Psoas muscle (tissue), 7 donors: ENCODE measurements at regions not wholly inside any gene's neighbourhood (a gene's known extent, or its start where the extent isn't known, plus 50 kb on each side); places are given as distances from the start of the nearest gene placed in this dataset.

Experiments
- ATAC-seq, 4 donors: fragments of 200-7000 bp; cut with Tn5 transposase; one replicate each; pipeline ENCODE4 v1.9.1; 2020; ENCODE audit warnings: moderate library complexity in 3 of 4, mild to moderate bottlenecking in 2 of 4
- DNase-seq, 2 donors: peaks; one replicate each; pipeline ENCODE4 v3.0.0-alpha.2; 2020
- H3K27ac ChIP-seq: fragments of 200-600 bp; one replicate; pipeline ENCODE4 v1.8.0; 2022
- H3K27me3 ChIP-seq, 3 donors: fragments of 200-600 bp in 1 of 3; one replicate each; pipeline versions ENCODE4 v1.6.1 to v1.8.0; 2013 to 2022; ENCODE audit warnings: low read length in 2 of 3, mild to moderate bottlenecking in 2 of 3, moderate library complexity in 1 of 3; ENCODE audit not compliant: insufficient read depth in 3 of 3
- H3K36me3 ChIP-seq, 2 donors: fragments of 200-600 bp in 1 of 2; one replicate each; pipeline versions ENCODE4 v1.6.1 to v1.8.0; 2013 to 2022; ENCODE audit warnings: low read depth in 1 of 2, mild to moderate bottlenecking in 1 of 2, moderate library complexity in 1 of 2; ENCODE audit not compliant: insufficient read depth in 1 of 2
- H3K4me1 ChIP-seq: fragments of 200-600 bp; one replicate; pipeline ENCODE4 v1.8.0; 2022
- H3K4me3 ChIP-seq: fragments of 200-600 bp; one replicate; pipeline ENCODE4 v1.8.0; 2022; ENCODE audit warnings: mild to moderate bottlenecking
- H3K9me3 ChIP-seq: fragments of 200-600 bp; one replicate; pipeline ENCODE4 v1.8.0; 2022
- WGBS, 3 donors: extraction: QIAGEN DNeasy Blood & Tissue Kit; methylation state at CpG; one replicate each; pipeline versions ENCODE4 v1.1.6 to v1.1.7; 2013; 5-methylcytosine and 5-hydroxymethylcytosine counted together
- intact Hi-C, 2 donors: fragments of 100-400 bp; cut with DNase I; formaldehyde crosslinking; loops; one replicate each; pipeline versions ENCODE4 v1.11.0 to v1.14.2; 2022
- TF ChIP-seq, protein P1 (sequence below): fragments of 200-600 bp; IDR thresholded peaks from one replicate; pipeline ENCODE4 v1.8.0; 2022; ENCODE audit warnings: antibody characterized with exemption
- donor health status: healthy with polysubstance abuse.
- donor health status: DM: no; HTN: no; CAD: no; lungs with moderate emphysema.
- donor health status: Bipolar disorder and iron deficiency.
- donor health status: healthy.
- donor health status: DM: yes; HTN: yes; CAD: no.
- donor health status: DM: no; HTN: no; CAD: no.
- donor health status: DM: yes; HTN: yes; CAD: no.

- no peak for ATAC-seq
- Histone ChIP-seq H3K36me3 (no peaks in the 10 kb centered on the region), H3K27me3 (no peaks in the 10 kb centered on the region), H3K27ac (no peak overlapping the region), H3K4me3 (no peak overlapping the region), H3K4me1 (no peaks in the 10 kb centered on the region), H3K9me3 (no peaks in the 10 kb centered on the region)
- 61 to 72% (median 62%) methylated on average over 3 of the region's 3 CpGs for WGBS, 3 donors
- intact Hi-C loops = no loop called here
- TF ChIP-seq, protein P1, sequence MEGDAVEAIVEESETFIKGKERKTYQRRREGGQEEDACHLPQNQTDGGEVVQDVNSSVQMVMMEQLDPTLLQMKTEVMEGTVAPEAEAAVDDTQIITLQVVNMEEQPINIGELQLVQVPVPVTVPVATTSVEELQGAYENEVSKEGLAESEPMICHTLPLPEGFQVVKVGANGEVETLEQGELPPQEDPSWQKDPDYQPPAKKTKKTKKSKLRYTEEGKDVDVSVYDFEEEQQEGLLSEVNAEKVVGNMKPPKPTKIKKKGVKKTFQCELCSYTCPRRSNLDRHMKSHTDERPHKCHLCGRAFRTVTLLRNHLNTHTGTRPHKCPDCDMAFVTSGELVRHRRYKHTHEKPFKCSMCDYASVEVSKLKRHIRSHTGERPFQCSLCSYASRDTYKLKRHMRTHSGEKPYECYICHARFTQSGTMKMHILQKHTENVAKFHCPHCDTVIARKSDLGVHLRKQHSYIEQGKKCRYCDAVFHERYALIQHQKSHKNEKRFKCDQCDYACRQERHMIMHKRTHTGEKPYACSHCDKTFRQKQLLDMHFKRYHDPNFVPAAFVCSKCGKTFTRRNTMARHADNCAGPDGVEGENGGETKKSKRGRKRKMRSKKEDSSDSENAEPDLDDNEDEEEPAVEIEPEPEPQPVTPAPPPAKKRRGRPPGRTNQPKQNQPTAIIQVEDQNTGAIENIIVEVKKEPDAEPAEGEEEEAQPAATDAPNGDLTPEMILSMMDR = no peak
- DNase-seq = no peak
Measured at GRCh38 chr3:5675319-5675718, 487.8 kb downstream of the EDEM1 start.

DNA sequence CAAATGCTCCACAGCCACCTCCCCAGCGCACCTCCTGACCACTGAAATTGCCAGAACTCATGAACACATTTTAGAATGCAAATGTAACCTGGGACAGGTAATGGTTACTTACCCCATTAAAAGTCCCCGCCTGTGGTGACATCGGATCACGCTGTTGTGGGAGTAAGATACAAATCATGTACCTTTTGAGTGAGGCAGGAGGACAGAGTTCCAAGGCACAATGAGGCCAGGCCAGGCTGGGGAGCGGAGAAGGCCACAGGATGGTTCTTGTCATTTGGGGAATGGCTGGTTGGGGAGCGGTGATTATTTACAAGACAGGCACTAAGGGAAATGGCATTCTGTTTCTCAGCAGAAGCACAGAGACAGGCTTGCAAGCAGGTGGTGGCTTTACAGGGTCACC is 490.0 kb downstream of the EDEM1 start:
- H3K36me3 ChIP-seq = no peaks in the 10 kb centered on the region
- no peak overlapping the region for H3K27ac ChIP-seq

DNA sequence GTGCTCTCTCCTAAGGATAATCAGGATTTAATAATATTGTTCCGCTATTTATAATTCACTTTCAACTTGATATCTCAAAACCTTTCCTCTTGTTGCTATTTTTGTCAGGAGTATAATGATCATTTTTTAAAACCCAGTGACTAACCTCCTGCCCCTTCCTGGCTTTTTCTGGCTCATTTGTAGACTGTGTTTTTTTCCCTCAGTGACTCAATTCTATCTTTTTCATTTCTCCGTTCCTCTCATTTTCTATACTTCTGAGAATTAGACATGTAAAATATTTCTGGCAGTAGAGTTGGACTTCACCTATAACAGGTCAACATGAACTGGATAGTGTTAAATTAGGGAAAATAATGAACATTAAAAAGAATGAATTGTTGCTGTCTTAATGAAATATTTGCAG is 490.7 kb downstream of the EDEM1 start:
- intact Hi-C loops = no loop called here
- TF ChIP-seq, protein P1 = no peak

More for the DNA sequence above, 490.0 kb downstream of the EDEM1 start:
- DNase-seq (no peak), ATAC-seq (no peak)
- Histone ChIP-seq H3K4me1 (no peaks in the 10 kb centered on the region), H3K4me3 (no peak overlapping the region), H3K9me3 (no peaks in the 10 kb centered on the region), H3K27me3 (no peaks in the 10 kb centered on the region)
- intact Hi-C loops = no loop called here
- 51 to 68% (median 62%) methylated on average over 6 of the region's 6 CpGs for WGBS, 3 donors
- TF ChIP-seq, protein P1 = no peak

GRCh38 chr3:5678844-5679243 is 491.3 kb downstream of the EDEM1 start:
- Histone ChIP-seq H3K27ac (no peak overlapping the region), H3K4me3 (no peak overlapping the region), H3K4me1 (no peaks in the 10 kb centered on the region), H3K9me3 (no peaks in the 10 kb centered on the region), H3K36me3 (no peaks in the 10 kb centered on the region), H3K27me3 (no peaks in the 10 kb centered on the region)
- DNase-seq (no peak), ATAC-seq (no peak)
- 84 to 91% (median 88%) methylated on average over 5 of the region's 5 CpGs for WGBS, 3 donors
- TF ChIP-seq, protein P1 = no peak
- intact Hi-C loops = no loop called here

More for the DNA sequence above, 490.7 kb downstream of the EDEM1 start:
- Histone ChIP-seq H3K9me3 (no peaks in the 10 kb centered on the region), H3K36me3 (no peaks in the 10 kb centered on the region), H3K4me3 (no peak overlapping the region), H3K27me3 (no peaks in the 10 kb centered on the region), H3K4me1 (no peaks in the 10 kb centered on the region), H3K27ac (no peak overlapping the region)
- 69 to 83% (median 80%) methylated on average over 2 of the region's 2 CpGs for WGBS, 3 donors
- DNase-seq (no peak), ATAC-seq (no peak)

- Histone ChIP-seq H3K9me3 (no peaks in the 10 kb centered on the region), H3K27ac (no peak overlapping the region), H3K27me3 (no peaks in the 10 kb centered on the region), H3K4me1 (no peaks in the 10 kb centered on the region), H3K4me3 (no peak overlapping the region), H3K36me3 (no peaks in the 10 kb centered on the region)
- intact Hi-C loops = no loop called here
- DNase-seq (no peak), ATAC-seq (no peak)
- TF ChIP-seq, protein P1 = no peak
- whole genome bisulfite sequencing, 3 donors = 69 to 77% (median 75%) methylated on average over 3 of the region's 3 CpGs
Measured at GRCh38 chr3:5687230-5687629, 499.7 kb downstream of the EDEM1 start.
